ENCODE measurements at regions not wholly inside any gene's neighbourhood (a gene's known extent, or its start where the extent isn't known, plus 50 kb on each side); places are given as distances from the start of the nearest gene placed in this dataset.

DNA sequence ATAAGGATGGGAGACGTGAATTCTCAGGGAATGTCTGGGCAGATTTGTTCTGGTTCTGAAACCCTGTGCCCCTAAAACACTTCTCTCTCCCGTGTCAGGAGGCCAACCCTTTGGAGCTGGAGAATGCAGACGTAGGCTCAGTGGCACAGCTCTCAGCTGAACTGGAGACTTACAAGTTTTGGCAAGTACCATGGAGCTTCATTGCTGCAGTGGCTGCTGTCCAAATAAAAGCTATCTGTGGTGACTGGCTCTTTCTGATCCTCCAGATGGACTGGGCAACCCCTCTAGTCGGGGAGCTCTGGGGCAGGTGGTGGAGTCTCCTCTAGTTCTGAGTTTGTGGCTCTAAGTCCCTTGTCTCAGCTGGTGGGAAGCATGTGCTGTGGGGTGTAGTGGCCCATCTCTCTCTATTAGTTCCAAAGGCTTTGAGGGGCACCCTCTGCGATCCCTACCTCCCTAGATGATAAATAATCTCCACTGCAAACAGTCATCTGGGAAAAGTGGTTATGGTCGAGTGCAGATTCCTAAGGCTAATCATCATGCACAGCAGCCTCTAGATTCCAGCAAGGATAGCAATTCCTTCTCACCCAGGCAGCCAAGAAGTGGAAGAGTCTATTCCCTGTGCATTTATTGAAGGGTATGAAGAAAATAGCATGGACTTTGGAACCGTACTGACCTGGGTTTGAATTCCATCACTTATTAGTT lies 204.2 kb upstream of the KLF4 start:
- DNase-seq: peak; percentile 83

DNA sequence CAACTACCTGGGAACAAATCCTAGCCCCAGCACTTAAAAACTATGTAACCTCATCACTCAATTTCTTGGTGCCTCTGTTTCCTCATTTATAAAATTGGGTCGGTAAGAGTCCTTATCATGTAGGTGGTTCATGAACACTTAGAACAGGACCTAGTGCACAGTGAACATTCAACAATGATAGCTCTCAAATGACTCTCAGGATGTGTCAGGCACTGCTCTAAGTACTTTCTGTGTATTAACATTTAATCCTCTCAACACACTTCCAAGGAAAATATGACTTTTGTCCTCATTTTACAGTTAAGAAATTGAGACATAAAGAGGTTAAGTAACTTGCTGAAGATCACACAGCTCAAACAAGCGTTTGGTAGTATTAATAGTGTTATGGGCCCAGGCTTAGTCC lies 202.1 kb upstream of the KLF4 start:
- DNase-seq: no peak

DNA sequence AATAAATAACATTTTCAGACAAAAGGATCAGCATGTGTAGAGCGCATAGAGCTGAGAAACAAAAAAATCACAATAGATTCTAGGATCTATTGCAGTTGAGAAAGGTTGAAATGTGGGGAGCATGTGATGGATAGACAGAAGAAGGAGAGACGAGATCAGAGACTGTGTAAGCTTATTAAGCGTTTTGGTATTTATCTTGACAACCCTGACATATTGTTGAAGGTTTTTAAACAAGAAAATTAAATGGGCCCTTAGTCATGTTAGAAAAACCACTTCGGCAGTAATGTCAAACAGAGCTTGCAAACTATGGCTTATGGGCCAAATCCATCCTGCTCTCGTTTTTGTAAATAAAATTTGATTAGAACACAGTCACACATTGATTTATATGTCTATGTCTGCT lies 200.5 kb upstream of the KLF4 start:
- DNase-seq: no peak

DNA sequence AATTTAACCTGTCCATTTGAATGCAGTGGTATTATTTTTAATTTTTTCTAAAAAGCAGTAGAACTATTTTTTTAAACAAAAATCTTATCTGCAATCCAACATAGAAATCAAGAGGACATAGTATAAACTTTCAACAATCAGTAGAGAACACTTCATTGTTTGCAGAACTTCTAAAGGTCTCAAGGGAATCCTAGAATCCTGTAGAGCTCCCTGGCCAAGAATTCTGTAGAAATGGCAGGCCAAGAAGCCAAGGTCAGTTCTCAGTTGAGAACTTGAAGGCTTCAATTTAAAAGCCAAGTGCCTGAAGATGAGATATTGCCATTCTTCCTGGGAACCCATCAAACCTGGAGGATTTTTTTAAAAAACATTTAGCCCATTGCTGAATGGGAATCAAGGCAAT lies 199.2 kb upstream of the KLF4 start:
- DNase-seq: no peak

DNA sequence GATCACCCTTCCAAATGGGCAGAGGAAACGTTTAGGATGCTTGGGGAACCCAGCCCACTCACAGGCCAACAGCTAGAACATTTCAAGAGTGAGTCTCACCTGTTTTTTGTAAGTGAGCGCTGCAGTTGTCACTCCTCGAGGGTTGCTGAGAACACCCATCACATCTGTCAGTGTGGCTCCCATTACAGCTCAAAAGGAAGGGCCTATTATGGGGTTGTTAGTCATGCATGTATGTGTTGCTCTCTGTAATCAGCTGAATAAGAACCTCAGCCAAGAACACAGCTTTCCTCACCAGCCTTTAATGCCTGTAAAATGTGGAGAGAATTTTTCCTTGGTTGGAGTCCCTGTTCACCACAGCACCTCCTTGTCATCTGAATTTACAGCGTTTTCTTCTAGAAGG lies 196.3 kb upstream of the KLF4 start:
- DNase-seq: no peak

DNA sequence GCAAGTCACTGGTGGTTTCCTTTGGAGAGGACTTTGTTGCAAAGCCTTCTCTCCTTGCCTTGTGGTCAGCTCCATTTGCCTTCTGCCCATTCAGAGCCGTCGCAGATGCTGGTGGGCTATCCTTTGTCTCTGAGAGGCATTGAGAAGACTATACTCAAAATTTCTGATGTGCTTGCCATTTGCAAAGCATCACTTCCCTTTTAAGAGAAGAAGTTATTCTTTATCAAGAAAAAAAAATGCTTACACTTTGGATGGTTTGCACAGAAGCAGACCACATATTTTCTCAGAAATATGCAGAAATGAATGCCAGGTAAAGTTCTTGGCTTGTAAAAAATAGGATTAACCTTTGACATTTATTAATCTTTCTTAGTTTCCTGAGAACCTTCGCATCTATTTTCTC lies 195.8 kb upstream of the KLF4 start:
- no peak for DNase-seq

DNA sequence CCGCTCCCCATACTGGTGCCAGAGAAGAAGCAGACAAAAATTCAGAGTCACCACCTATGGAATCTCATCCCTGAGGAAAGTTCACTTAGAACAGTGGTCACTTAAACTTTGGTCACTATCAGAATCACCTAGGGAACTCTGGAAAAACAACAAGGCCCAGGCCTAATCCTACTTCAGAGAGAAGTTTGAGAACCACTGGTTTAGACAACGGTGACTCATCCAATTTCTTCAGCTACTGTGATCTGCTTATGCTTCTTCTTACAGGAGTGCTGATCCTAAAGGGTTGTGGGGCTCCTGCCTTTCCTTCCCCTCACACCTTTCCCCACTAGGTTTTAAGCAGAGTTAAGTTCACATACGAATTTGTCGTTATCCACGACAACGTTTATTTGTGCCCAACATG lies 194.7 kb upstream of the KLF4 start:
- no peak for DNase-seq

DNA sequence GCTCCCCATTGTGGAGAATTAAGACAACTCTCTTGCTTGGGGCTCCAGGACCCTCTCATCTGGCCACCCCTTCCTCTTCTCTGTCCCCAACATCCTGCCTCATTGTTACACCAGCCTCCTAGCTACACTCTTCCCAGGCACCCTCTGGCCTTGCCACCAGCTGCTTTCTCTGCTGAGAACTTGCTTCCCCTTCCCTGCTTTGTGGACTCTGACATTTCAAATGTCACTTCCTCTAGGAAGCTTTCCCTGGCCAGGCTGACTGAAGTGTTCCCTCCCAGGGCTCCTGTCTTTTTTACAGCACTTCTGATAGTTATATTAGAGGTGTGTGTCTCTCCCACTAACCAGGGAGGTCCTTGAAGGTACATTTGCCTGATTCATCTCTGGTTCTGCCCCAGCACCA lies 194.0 kb upstream of the KLF4 start:
- DNase-seq: no peak

DNA sequence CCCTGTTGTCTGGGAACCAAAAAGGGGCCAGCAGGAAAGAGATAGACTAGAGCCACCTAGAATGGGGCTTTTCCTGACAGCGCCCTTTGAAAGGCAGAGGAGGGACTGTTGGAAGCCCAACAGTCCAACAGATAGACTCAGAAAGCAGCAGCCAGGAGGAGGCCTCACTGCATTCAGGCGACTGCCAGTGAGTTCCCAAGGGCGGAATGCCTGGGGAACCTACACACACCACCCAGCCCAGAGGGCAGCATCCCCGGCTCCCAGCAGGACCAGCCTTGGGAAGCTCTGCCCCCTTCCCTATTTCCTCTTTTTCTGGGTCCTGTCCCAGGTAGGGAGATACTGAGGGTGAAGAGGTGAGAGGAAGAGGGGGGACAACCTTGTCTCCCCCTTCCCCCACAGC lies 192.4 kb upstream of the KLF4 start:
- no peak for DNase-seq

DNA sequence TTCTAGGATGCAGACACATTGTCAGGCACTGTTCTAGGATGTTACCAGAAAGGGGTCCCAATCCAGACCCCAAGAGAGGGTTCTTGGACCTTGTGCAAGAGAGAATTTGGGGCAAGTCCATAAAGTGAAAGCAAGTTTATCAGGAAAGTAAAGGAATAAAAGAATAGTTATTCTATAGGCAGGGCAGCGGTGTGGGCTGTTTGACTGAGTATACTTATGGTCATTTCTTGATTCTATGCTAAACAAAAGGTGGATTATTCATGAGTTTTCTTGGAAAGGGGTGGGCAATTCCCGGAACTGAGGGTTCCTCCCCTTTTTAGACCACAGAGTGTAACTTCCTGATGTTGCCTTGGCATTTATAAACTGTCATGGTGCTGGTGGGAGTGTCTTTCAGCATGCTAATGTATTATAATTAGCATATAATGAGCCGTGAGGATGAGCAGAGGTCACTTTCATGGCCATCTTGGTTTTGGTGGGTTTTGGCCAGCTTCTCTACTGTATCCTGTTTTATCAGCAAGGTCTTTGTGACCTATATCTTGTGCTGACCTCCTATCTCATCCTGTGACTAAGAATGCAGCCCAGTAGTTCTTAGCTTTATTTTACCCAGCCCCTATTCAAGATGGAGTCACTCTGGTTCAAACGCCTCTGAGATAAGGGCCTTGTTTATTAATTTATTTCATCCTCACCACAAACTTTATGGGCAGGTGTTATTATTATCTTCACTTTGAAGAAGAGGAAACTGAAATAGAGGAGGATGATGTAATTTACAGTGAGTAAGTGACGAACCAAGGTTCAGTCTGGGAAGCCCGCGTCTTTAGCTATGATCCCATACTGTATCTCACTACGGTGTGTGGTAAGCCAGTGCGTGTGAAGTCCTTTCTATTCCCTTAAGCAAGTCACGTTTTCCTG lies 186.0 kb upstream of the KLF4 start:
- no peak for DNase-seq

DNA sequence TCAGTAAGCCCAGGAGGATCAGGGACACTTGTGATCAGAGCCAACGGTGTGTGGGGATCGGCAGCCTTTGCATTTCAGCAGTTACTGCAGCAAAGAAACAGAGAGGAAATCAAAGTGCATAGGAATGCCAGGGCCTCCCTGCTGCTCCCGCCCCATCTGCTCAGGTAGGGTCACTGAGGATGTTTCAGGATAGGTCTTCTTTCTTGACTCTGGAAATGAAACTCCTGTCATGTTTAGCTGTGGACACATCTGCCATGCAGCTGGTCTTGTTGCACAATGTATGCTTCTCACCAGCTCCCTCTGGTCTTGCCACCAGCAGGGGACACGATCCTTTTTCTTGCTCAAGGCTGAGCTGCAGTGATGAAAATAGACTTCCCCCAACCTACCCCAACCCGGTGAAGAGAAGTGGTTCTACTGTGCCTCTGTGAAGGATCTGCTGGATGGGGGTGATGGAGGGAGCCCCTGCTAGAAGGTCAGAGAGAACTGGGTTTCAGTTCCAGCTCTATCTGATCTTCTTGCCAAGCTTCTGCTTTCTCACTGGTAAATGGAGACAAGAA lies 185.2 kb upstream of the KLF4 start:
- DNase-seq: no peak

DNA sequence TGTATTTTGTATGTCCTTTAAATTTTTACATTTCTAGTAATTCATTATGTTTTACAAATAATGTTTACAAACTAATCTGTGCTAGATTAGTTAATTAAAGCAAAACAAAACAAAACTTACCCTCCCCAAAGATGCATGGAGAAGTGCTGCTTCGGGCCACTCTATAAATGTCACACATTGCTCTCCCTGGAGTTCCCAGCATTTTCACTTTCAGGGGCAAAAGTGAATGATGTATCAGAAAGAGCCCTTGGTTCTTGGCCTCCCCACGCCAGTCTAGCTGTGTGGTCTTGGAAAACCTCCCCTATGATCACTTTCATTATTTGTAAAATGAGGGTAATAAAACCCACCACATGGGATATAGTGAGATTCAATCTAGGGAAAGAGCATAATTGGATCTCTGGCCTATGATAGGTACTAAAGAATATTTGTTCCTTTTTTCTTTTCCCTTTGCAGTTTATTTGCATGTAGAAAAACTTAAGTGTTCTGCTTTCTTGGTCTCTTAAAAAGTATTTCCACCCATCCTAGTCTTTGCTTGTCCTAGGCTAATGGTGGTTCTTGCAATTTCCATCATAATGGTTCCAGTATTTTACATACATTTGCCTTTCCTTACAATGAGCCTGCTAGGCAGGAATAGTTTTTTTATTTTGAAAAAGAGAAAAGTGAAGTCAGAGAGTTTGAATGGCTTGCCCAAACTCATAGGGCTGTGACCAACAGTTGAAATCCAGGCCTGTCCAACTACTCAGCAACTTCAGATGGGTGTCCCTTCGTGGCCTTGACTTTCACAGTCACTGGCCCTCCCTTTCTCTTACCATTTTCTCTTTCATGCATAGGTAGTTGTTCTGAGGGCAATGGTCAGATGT lies 184.5 kb upstream of the KLF4 start:
- no peak for DNase-seq

DNA sequence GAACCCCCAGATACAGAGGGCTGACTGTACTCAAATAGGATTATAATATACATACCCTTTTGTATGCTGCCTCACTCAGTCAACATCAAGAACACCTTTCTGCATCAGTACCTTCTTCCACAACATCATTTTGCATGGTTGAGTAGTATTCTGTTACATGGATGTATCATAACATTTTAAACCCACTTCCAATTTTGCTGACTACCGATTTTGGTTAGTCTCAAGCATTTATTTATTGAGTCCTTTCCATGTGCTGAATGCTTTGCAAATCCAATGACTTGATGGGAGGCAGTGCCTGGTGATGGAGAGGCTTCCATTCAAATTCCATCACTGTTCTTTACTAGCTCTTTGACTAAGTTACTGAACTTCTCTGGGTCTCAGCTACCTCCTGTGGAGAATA lies 182.0 kb upstream of the KLF4 start:
- no peak for DNase-seq

DNA sequence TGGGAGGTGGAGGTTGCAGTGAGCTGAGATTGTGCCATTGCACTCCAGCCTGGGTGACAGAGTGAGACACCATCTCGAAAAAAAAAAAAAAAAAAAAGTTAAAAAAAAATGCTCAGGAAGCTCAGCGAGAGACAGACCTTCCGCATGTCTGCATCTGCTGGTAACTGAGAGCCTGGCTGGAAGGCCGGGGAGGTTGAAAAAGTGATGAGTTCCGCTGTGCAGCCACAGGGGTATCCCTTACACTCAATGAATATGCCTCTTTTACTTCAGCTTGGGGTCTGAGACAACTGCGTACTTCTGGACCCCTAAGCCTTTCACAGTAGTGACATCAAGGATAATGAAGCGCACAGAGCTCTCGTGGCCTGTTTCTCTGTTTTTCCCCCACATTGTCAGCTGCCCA lies 179.9 kb upstream of the KLF4 start:
- no peak for DNase-seq

DNA sequence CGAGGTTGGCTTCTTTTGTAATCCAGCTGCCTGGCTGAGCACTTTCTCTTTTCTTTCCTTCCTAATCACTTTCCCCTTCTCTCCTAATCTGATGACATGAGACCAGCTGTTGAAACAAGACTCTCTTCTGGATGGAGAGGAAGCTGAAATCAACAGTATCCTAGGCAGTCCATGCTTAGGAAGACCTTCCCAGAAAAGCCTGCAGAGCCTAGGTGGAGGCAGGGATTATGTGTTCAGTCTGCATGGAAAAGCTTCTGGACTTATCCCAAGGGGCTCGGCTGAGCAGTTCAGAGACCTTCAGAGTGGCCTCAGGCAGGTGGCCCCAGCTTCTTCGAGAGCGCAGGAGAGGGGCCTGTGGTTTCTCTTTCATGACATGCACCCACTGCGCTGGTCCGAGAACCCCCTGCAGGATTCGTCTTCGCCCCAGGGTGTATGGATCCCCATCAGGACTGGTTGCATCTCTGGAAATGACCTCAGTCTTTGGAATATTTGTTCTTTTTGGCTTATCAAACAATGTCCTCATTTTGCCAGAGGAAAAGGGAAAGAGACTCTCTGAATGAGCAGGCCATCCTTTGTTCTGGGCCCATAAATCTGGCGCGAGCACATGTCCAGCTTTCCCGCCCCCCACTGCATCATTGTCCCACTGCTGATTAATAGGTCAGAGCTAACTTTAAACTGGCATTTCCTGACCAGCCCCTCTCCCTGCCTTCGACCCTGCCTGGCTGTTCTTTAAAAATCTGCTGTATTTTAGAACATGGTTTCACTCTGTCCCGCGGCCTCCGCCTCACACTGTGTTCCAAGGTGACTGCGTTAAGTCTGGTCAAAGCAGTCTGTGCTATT lies 177.9 kb upstream of the KLF4 start:
- DNase-seq: no peak

DNA sequence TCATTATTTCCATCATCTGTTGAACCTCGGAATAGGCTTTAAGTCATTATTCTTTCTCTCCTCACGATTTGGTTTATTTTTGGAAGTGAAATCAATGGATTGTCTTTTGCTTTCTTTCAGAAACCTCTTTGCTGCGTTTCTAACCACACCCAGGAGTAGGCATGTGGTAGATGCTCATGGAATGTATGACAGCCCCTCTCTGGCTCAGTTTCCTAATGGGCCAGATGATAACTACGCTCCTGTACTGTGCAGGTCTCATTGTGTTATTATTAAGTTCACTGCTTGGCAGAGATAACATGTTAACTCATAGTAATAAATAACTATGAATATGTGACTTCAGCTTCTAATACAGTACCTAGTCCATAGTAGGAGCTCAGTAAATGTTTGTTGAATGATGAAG lies 175.5 kb upstream of the KLF4 start:
- DNase-seq: no peak

DNA sequence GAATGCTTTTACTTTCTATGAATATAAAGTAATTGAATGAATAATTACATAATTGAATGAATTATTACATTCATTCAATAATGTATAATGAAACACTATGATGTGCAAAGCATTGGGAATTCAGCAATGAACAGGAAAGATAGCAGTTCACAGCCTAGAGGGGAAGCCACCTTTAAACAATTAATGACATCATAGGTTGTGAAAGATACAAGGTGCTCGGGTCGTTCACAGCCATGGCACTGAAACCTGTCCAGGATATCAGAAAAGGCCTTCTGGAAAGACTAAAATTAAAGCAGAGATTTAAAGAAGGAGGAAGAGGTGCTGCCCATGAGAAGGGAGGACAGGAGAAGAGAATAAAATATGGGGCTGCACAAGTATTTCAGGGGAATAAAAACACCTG lies 171.4 kb upstream of the KLF4 start:
- no peak for DNase-seq

DNA sequence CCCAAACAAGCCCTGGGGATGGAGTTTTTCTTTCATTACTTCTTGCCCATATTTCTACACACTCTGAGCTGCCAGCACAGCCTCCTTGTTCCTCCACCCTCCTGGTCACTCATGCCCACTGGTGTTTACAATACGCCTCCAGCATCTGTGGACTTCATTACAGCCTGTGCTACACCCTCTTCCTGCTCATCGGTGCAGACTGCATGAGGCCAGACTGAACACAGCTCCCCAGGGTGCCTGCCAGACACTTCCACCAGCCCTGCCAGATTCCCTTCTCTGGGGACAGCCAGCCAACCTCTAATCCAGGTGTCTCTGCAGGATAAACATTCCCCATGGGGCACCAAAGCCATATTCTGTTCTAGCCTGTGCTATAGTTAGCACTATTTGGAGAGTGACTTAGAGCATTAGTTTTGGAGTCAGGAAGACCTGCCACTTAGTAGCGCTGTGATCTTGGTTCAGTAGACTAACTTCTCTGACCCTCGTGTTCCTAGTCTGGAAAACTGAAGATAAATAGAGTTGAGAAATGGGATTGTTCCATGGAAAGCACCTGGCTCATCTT lies 163.8 kb upstream of the KLF4 start:
- DNase-seq: no peak

DNA sequence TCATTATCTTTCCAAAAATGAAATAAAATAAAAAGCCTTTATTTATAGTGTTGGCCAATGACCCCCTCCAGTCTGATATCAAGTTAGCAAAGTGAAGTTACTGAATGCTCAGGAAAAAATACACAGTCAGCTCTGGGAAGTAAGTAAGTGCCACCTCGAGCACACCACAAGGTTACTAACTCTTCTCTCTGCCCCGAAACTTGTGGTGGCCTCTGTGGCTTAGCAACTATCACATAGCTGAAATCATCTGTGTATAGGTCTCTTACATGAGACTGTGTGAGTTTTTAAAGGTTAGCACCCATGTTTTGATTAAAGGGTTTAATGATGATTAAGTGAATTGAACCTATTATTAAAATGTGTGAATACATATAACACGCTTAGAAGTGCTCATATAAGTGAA lies 161.4 kb upstream of the KLF4 start:
- no peak for DNase-seq

DNA sequence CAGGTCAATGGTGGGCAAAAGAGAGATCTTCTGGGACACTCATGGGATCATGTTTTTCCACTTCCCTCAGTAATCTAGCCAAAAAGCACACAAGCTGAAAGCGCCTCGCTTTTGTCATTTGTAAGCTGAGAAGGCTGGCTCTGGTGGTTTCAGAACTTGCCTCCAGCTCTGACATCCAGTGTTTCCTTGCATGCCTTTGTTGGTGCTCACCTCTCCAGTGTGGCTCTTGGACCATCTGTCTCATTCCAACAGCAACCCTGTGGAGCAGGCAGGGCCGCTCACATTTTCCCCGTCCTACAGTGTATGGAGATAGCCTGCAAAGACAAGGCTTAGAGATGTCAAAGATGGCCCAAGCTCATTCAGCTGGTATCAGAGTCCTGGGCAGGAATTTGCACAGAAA lies 160.8 kb upstream of the KLF4 start:
- no peak for DNase-seq

DNA sequence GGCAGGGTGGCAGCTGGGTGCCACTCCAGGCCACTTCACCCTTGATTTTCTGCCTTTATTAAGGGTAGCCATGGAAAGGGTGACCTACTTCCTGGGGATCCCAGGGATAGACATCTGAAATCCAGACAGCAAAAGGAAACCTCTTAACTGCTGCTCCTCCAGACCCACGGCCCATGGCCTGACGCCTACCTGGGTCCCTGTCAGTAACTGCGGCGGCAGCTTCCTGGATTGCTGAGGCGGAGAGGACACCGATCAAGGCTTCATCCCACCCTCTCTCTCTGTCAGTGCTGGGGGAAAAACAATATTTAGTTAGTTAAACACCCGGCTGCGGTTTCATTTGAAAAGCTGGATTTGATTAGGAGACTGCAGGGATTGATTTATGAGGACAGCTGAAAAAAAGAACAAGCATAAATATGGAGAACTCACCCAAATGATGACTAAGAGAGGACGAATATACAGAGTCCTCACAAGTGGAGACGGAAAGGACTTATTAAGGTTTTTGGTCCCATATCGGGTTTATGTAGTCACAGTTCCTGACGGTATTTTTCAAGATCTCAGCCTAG lies 158.7 kb upstream of the KLF4 start:
- DNase-seq: no peak

DNA sequence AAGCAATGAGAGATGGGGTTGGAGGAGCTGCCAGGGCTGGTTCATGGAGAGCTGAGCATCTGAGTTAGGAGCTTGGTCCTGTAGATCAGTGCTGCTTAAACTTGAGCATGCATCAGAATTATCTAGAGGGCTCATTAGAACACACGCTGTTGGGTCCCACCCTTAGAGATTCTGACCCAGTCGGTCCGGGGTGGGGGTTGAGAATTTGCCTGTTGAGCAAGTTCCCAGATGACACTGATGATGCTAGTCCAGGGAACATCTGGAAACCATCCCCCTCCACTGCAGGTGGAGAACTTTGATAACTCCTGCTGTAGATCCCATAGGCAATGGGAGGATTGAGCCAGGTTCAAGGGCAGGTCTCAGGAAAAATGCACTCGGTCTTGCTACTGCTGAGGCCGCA lies 158.0 kb upstream of the KLF4 start:
- DNase-seq: no peak
